Endothelial cell of umbilical vein (primary cell): ENCODE measurements at regions not wholly inside any gene's neighbourhood (a gene's known extent, or its start where the extent isn't known, plus 50 kb on each side); places are given as distances from the start of the nearest gene placed in this dataset.

Experiments used
- BruUV-seq: library from RNA; stranded (reverse); fragments of 400-500 nt; replicated peaks from 2 replicates; lab custom pipeline; 2021; lab: Mats Ljungman, UMichigan
- CTCF ChIA-PET: fragments of 300-600, 350-600 bp; sonication (Branson Sonifier 250); formaldehyde crosslinking; loops from one replicate; lab custom pipeline; 2021; ENCODE audit warnings: antibody characterized with exemption, inconsistent platforms; lab: Charles Lee
- POLR2A ChIA-PET: fragments of 300-600, 350-600 bp; sonication (Branson Sonifier 250); formaldehyde crosslinking; loops from one replicate; lab custom pipeline; 2021; ENCODE audit warnings: antibody characterized with exemption, inconsistent platforms; lab: Charles Lee
- DNase-seq: peaks from one replicate; pipeline ENCODE4 v3.0.0-alpha.2; 2011; ENCODE audit warnings: low read depth, low spot score
- FAIRE-seq: peaks from 2 replicates; lab custom pipeline; 2011; peaks lifted over from hg19 to GRCh38; lab: Jason Lieb, UNC
- H2AFZ ChIP-seq: 2 replicates; pipeline ENCODE4 v1.6.0; 2012; ENCODE audit warnings: low read depth, low read length, control low read depth, inconsistent platforms
- H3K27ac ChIP-seq: 2 replicates; pipeline ENCODE4 v1.5.1; 2011; ENCODE audit warnings: low read depth, mild to moderate bottlenecking, control low read depth, low read length, moderate library complexity; ENCODE audit not compliant: insufficient read depth
- H3K27me3 ChIP-seq, 2 experiments: 2 replicates each; pipeline versions ENCODE4 v1.6.0 to v1.6.1; 2011; ENCODE audit warnings: low read length in 2 of 2, mixed read lengths in 1 of 2; ENCODE audit not compliant: control insufficient read depth in 2 of 2, insufficient read depth in 2 of 2
- H3K36me3 ChIP-seq, 2 experiments: 2 replicates in 1 of 2; 3 replicates in 1 of 2; pipeline ENCODE4 v1.5.1; 2011; ENCODE audit warnings: low read length in 2 of 2, mild to moderate bottlenecking in 1 of 2, moderate library complexity in 1 of 2; ENCODE audit not compliant: control insufficient read depth in 2 of 2, insufficient read depth in 2 of 2; ENCODE audit errors: extremely low read depth in 1 of 2
- H3K4me1 ChIP-seq: 3 replicates; pipeline ENCODE4 v1.5.1; 2011; ENCODE audit warnings: mild to moderate bottlenecking, low read length; ENCODE audit not compliant: control insufficient read depth, insufficient read depth; ENCODE audit errors: extremely low read depth
- H3K4me2 ChIP-seq: 2 replicates; pipeline ENCODE4 v1.6.1; 2011; ENCODE audit warnings: low read length, control low read depth, mixed read lengths; ENCODE audit not compliant: insufficient read depth
- H3K4me3 ChIP-seq, 3 experiments: fragments of 200-600 bp in 1 of 3; sonication (generic), shearing (Covaris generic) in 1 of 3; replicated peaks in 1 of 3; 2 replicates each; pipeline ENCODE4 v1.5.1; 2011 to 2016; ENCODE audit warnings: control low read depth in 3 of 3, low read length in 3 of 3, mild to moderate bottlenecking in 2 of 3, inconsistent platforms in 1 of 3, low read depth in 1 of 3, moderate library complexity in 1 of 3; ENCODE audit not compliant: insufficient read depth in 1 of 3
- H3K79me2 ChIP-seq: 2 replicates; pipeline ENCODE4 v1.6.0; 2012; ENCODE audit warnings: low read length, inconsistent platforms; ENCODE audit not compliant: control insufficient read depth, insufficient read depth
- H3K9ac ChIP-seq: replicated peaks from 2 replicates; pipeline ENCODE3; 2011; ENCODE audit warnings: low read length, control low read depth; ENCODE audit not compliant: insufficient read depth; ENCODE audit errors: extremely low read depth
- H3K9me1 ChIP-seq: replicated peaks from 3 replicates; pipeline ENCODE4 v1.6.0; 2011; ENCODE audit warnings: mild to moderate bottlenecking, low read length; ENCODE audit not compliant: control insufficient read depth, insufficient read depth; ENCODE audit errors: extremely low read depth
- H3K9me3 ChIP-seq: replicated peaks from 2 replicates; pipeline ENCODE4 v1.5.1; 2012; ENCODE audit warnings: low read length, inconsistent platforms; ENCODE audit not compliant: control insufficient read depth, insufficient read depth
- H4K20me1 ChIP-seq: replicated peaks from 2 replicates; pipeline ENCODE3; 2011; ENCODE audit warnings: mild to moderate bottlenecking, low read length; ENCODE audit not compliant: control insufficient read depth, insufficient read depth; ENCODE audit errors: extremely low read depth
- CTCF ChIP-seq, 2 donors: IDR thresholded peaks; 1 replicate in 1 of 2; 2 replicates in 1 of 2; pipeline ENCODE4 v1.5.1; 2011; ENCODE audit warnings: low read length in 2 of 2, mild to moderate bottlenecking in 2 of 2, moderate library complexity in 2 of 2, control low read depth in 1 of 2, inconsistent platforms in 1 of 2, low read depth in 1 of 2; ENCODE audit not compliant: insufficient read depth in 1 of 2; ENCODE audit errors: extremely low read depth in 1 of 2
- EZH2 ChIP-seq: IDR thresholded peaks from 2 replicates; pipeline ENCODE4 v1.6.1; 2012; ENCODE audit warnings: borderline replicate concordance, low read depth, mild to moderate bottlenecking, moderate library complexity, low read length, inconsistent platforms; ENCODE audit not compliant: severe bottlenecking
- FOS ChIP-seq: IDR thresholded peaks from 2 replicates; pipeline ENCODE4 v1.6.1; 2011; ENCODE audit warnings: mild to moderate bottlenecking, low read length, moderate library complexity, borderline replicate concordance; ENCODE audit not compliant: insufficient read depth
- GATA2 ChIP-seq: IDR thresholded peaks from 2 replicates; pipeline ENCODE4 v1.7.0; 2011; ENCODE audit warnings: low read depth, mild to moderate bottlenecking, moderate library complexity, mixed read lengths, low read length; ENCODE audit not compliant: insufficient read length, insufficient read depth
- JUN ChIP-seq: IDR thresholded peaks from 2 replicates; pipeline ENCODE4 v1.6.1; 2011; ENCODE audit warnings: borderline replicate concordance, low read depth; ENCODE audit not compliant: insufficient read length, insufficient read depth
- MAX ChIP-seq: IDR thresholded peaks from 2 replicates; pipeline ENCODE4 v1.6.1; 2011; ENCODE audit not compliant: insufficient read depth, insufficient read length
- MYC ChIP-seq: IDR thresholded peaks from one replicate; pipeline ENCODE4 v1.6.1; 2011; ENCODE audit warnings: mild to moderate bottlenecking, low read depth, low read length
- POLR2A ChIP-seq: IDR thresholded peaks from 2 replicates; pipeline ENCODE4 v1.6.1; 2012; ENCODE audit warnings: low read depth, mild to moderate bottlenecking, control low read depth, low read length
- POLR2AphosphoS5 ChIP-seq: IDR thresholded peaks from 2 replicates; pipeline ENCODE4 v1.6.1; 2012; ENCODE audit warnings: low read depth, mild to moderate bottlenecking, control low read depth, low read length, moderate library complexity; ENCODE audit not compliant: insufficient read depth
- dilution Hi-C: fragments of 300-500 bp; cut with MboI; formaldehyde crosslinking; loops from one replicate; pipeline ENCODE4 v1.15.0; 2019; ENCODE audit warnings: low sequenced_read_pairs; ENCODE audit not compliant: extremely low pct_ligation_motif_present
- intact Hi-C: fragments of 100-400 bp; cut with micrococcal nuclease; formaldehyde crosslinking; loops from one replicate; pipeline ENCODE4 v1.10.0; 2022

- Histone ChIP-seq H3K4me1 (peaks cover 6% of the 10 kb centered on the region), H3K9me3 (no peaks in the 10 kb centered on the region), H3K27me3 (no peaks in the 10 kb centered on the region), H2AFZ (no peak overlapping the region), H3K4me3 (no peak overlapping the region), H3K27ac (no peak overlapping the region), H3K4me2 (no peak overlapping the region), H4K20me1 (no peaks in the 10 kb centered on the region), H3K9me1 (no peaks in the 10 kb centered on the region), H3K79me2 (no peaks in the 10 kb centered on the region), H3K9ac (no peak overlapping the region), H3K36me3 (no peaks in the 10 kb centered on the region)
- TF ChIP-seq POLR2A: no peak
- intact Hi-C loops (no loop called here), dilution Hi-C loops (no loop called here)
- no peak for DNase-seq
- ChIA-PET POLR2A (no interaction called here), CTCF (no interaction called here)
- FAIRE-seq: no peak
- no TSS peak for BruUV-seq
Observed at GRCh38 chr1:187844313-187844712, 1015.6 kb downstream of the PLA2G4A start.

- Histone ChIP-seq H2AFZ (peak overlapping the region; percentile 71), H3K4me1 (peaks cover 6% of the 10 kb centered on the region), H3K9me3 (no peaks in the 10 kb centered on the region), H3K27ac (peak overlapping the region; percentile 20), H3K79me2 (no peaks in the 10 kb centered on the region), H3K9ac (peak overlapping the region; percentile 39), H3K36me3 (no peaks in the 10 kb centered on the region), H3K9me1 (no peaks in the 10 kb centered on the region), H3K4me3 (no peak overlapping the region), H3K27me3 (no peaks in the 10 kb centered on the region), H3K4me2 (peak overlapping the region; percentile 61), H4K20me1 (no peaks in the 10 kb centered on the region)
- CTCF ChIA-PET: no interaction called here
- TF ChIP-seq MAX: no peak
- no peak for TF ChIP-seq JUN
- TF ChIP-seq GATA2: peak; percentile 62
- TF ChIP-seq POLR2AphosphoS5: peak; percentile 16
- no peak for TF ChIP-seq POLR2A
- TF ChIP-seq CTCF (IDR thresholded peaks at IDR 0.05; ENCODE audit: extremely low read depth in 1 of 2, insufficient read depth in 1 of 2, low read depth in 1 of 2, low read length in 2 of 2): no peak
- peak; percentile 37 for TF ChIP-seq FOS
- TF ChIP-seq MYC: no peak
- no peak for TF ChIP-seq EZH2
- DNase-seq (peak; percentile 91), FAIRE-seq (no peak)
- intact Hi-C loops: loop anchor here (5.0 kb wide), 1 partner anchor 195 kb away; no protein-coding TSS in a partner anchor
- POLR2A ChIA-PET: no interaction called here
- dilution Hi-C loops: no loop called here
- no TSS peak for BruUV-seq
Observed at GRCh38 chr1:187847531-187847930, 1018.8 kb downstream of the PLA2G4A start.
